ENCODE measurements at regions not wholly inside any gene's neighbourhood (a gene's known extent, or its start where the extent isn't known, plus 50 kb on each side); places are given as distances from the start of the nearest gene placed in this dataset.

GRCh38 chr5:123874600-123875201 lies 362.7 kb downstream of the CSNK1G3 start:
- Histone ChIP-seq H3K4me3 (replicated peaks in 1 of 3; ENCODE audit: insufficient read depth in 1 of 3, low read depth in 1 of 3, low read length in 3 of 3) (no peak overlapping the region), H3K27ac (ENCODE audit: insufficient read depth, low read depth, low read length) (no peak overlapping the region), H3K27me3 (ENCODE audit: control insufficient read depth in 2 of 2, insufficient read depth in 2 of 2, low read length in 2 of 2) (peaks cover 4 to 12% of the 10 kb centered on the region in 2 experiments), H3K4me1 (ENCODE audit: control insufficient read depth, extremely low read depth, insufficient read depth, low read length) (no peaks in the 10 kb centered on the region), H3K9me3 (replicated peaks; ENCODE audit: control insufficient read depth, insufficient read depth, low read length) (no peaks in the 10 kb centered on the region), H3K4me2 (ENCODE audit: insufficient read depth, low read length) (no peak overlapping the region), H3K36me3 (ENCODE audit: control insufficient read depth in 2 of 2, extremely low read depth in 1 of 2, insufficient read depth in 2 of 2, low read length in 2 of 2) (no peaks in the 10 kb centered on the region), H3K9ac (replicated peaks; ENCODE audit: extremely low read depth, insufficient read depth, low read length) (no peak overlapping the region), H3K9me1 (replicated peaks; ENCODE audit: control insufficient read depth, extremely low read depth, insufficient read depth, low read length) (no peaks in the 10 kb centered on the region), H3K79me2 (ENCODE audit: control insufficient read depth, insufficient read depth, low read length) (no peaks in the 10 kb centered on the region), H2AFZ (ENCODE audit: low read depth, low read length) (no peak overlapping the region), H4K20me1 (replicated peaks; ENCODE audit: control insufficient read depth, extremely low read depth, insufficient read depth, low read length) (no peaks in the 10 kb centered on the region)
- ChIA-PET CTCF (no interaction called here), POLR2A (no interaction called here)
- DNase-seq (ENCODE audit: low read depth, low spot score) (peak; percentile 39), FAIRE-seq (no peak)
- BruUV-seq (replicated peaks): no TSS peak
- dilution Hi-C loops (cut with MboI; ENCODE audit: extremely low pct_ligation_motif_present, low sequenced_read_pairs): no loop called here
- intact Hi-C loops (cut with micrococcal nuclease): no loop called here
- TF ChIP-seq POLR2A (IDR thresholded peaks at IDR 0.05; ENCODE audit: low read depth, low read length) (no peak), MYC (IDR thresholded peaks at IDR 0.05; ENCODE audit: low read depth, low read length) (no peak), EZH2 (IDR thresholded peaks at IDR 0.05; ENCODE audit: borderline replicate concordance, low read depth, low read length, severe bottlenecking) (no peak), GATA2 (IDR thresholded peaks at IDR 0.05; ENCODE audit: insufficient read depth, insufficient read length, low read depth, low read length) (no peak), FOS (IDR thresholded peaks at IDR 0.05; ENCODE audit: borderline replicate concordance, insufficient read depth, low read length) (no peak), CTCF (IDR thresholded peaks at IDR 0.05; ENCODE audit: extremely low read depth in 1 of 2, insufficient read depth in 1 of 2, low read depth in 1 of 2, low read length in 2 of 2) (no peak), POLR2AphosphoS5 (IDR thresholded peaks at IDR 0.05; ENCODE audit: insufficient read depth, low read depth, low read length) (no peak), JUN (IDR thresholded peaks at IDR 0.05; ENCODE audit: borderline replicate concordance, insufficient read depth, insufficient read length, low read depth) (no peak)
- TF ChIP-seq, protein P1, sequence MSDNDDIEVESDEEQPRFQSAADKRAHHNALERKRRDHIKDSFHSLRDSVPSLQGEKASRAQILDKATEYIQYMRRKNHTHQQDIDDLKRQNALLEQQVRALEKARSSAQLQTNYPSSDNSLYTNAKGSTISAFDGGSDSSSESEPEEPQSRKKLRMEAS (IDR thresholded peaks at IDR 0.05; ENCODE audit: insufficient read depth, insufficient read length): no peak

Data from endothelial cell of umbilical vein (primary cell).